ENCODE measurements at regions not wholly inside any gene's neighbourhood (a gene's known extent, or its start where the extent isn't known, plus 50 kb on each side); places are given as distances from the start of the nearest gene placed in this dataset.

GRCh38 chr4:151842430-151843079 lies 81.7 kb upstream of the GATB start:
- TF ChIP-seq CTCF (IDR thresholded peaks at IDR 0.05 in 8 of 11, conservative IDR thresholded peaks at IDR 0.05 in 3 of 11) (no peak), POLR2A (IDR thresholded peaks at IDR 0.05) (no peak), POLR2AphosphoS5 (IDR thresholded peaks at IDR 0.05) (no peak)
- no peak overlapping the region for H3K4me3 ChIP-seq
- intact Hi-C loops (cut with DNase I; ENCODE audit: low total_unique reads) = no loop called here

DNA sequence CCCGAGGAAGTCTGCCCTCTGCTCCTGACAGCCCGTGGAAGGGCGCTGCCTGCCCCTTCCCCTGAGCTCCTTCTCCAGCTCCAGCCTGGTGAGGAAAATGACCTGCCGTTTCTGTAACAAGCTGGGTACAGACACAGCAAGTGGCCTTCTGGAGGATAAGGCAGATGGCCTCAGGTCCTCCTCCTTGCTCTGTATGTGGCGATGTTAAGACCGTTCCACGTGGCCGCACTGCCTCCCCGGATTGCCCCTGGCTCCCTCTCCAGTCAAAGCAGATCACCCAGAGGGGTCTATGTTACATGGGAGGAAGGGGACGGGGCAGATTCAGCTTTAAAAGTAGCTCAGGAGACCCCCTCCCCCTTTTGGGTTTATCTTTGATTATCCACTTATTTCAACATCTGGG lies 80.3 kb upstream of the GATB start:
- intact Hi-C loops (cut with DNase I; ENCODE audit: low total_unique reads) = no loop called here
- Histone ChIP-seq H3K27ac (no peak overlapping the region), H3K4me3 (no peak overlapping the region), H3K9me3 (peaks cover 0 to 7% (median 3%) of the 10 kb centered on the region in 8 donors), H3K27me3 (replicated peaks in 1 of 7) (peaks cover 0 to 5% (median 0%) of the 10 kb centered on the region in 7 donors), H3K36me3 (no peaks in the 10 kb centered on the region), H3K4me1 (no peaks in the 10 kb centered on the region)
- WGBS, 5 donors = 75 to 94% (median 82%) methylated on average over 10 of the region's 10 CpGs
- no peak for DNase-seq
- no peak for TF ChIP-seq POLR2AphosphoS5 (IDR thresholded peaks at IDR 0.05)
- TF ChIP-seq POLR2A (IDR thresholded peaks at IDR 0.05) = no peak
- TF ChIP-seq CTCF (IDR thresholded peaks at IDR 0.05 in 8 of 11, conservative IDR thresholded peaks at IDR 0.05 in 3 of 11) = no peak

More at GRCh38 chr4:151842430-151843079, 81.7 kb upstream of the GATB start:
- 70 to 86% (median 72%) methylated on average over 4 of the region's 4 CpGs for WGBS, 5 donors
- no peak overlapping the region for H3K27ac ChIP-seq
- peaks cover 0 to 5% (median 0%) of the 10 kb centered on the region in 7 donors for H3K27me3 ChIP-seq (replicated peaks in 1 of 7)
- no peak for DNase-seq
- no peaks in the 10 kb centered on the region for H3K36me3 ChIP-seq
- H3K4me1 ChIP-seq = no peaks in the 10 kb centered on the region
- peaks cover 0 to 7% (median 3%) of the 10 kb centered on the region in 8 donors for H3K9me3 ChIP-seq

DNA sequence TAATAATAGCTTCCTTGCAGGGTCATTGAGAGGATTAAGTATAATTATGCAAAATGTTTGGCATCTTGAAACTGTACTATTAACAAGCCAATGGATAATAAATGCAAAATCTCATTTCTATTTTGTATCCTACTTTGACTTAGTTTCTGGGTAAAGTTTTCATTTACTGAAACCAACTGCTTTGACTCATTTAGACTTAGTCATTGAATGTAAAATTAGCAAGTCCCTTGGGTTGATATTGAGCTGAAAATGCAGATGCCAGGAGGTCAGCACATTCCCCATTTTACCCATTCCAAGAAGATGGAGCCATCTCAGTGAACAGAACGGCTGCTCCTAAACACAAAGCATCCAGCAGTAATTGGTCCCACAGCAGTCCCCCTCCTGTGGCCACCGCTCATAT lies 74.7 kb upstream of the GATB start:
- WGBS, 5 donors = 84 to 100% (median 91%) methylated on average over 2 of the region's 2 CpGs

GRCh38 chr4:151833174-151833573 lies 72.4 kb upstream of the GATB start:
- Histone ChIP-seq H3K27me3 (replicated peaks in 1 of 7) (no peaks in the 10 kb centered on the region), H3K27ac (no peak overlapping the region), H3K36me3 (no peaks in the 10 kb centered on the region), H3K4me3 (no peak overlapping the region), H3K4me1 (no peaks in the 10 kb centered on the region), H3K9me3 (no peaks in the 10 kb centered on the region)
- TF ChIP-seq CTCF (IDR thresholded peaks at IDR 0.05 in 8 of 11, conservative IDR thresholded peaks at IDR 0.05 in 3 of 11) (no peak), POLR2AphosphoS5 (IDR thresholded peaks at IDR 0.05) (no peak), POLR2A (IDR thresholded peaks at IDR 0.05) (no peak)
- no peak for DNase-seq
- intact Hi-C loops (cut with DNase I; ENCODE audit: low total_unique reads) = no loop called here

More for the DNA sequence above, 74.7 kb upstream of the GATB start:
- Histone ChIP-seq H3K27me3 (replicated peaks in 1 of 7) (no peaks in the 10 kb centered on the region), H3K4me3 (no peak overlapping the region), H3K4me1 (no peaks in the 10 kb centered on the region), H3K36me3 (no peaks in the 10 kb centered on the region), H3K27ac (no peak overlapping the region), H3K9me3 (no peaks in the 10 kb centered on the region)
- TF ChIP-seq POLR2AphosphoS5 (IDR thresholded peaks at IDR 0.05) (no peak), POLR2A (IDR thresholded peaks at IDR 0.05) (no peak), CTCF (IDR thresholded peaks at IDR 0.05 in 8 of 11, conservative IDR thresholded peaks at IDR 0.05 in 3 of 11) (no peak)
- intact Hi-C loops (cut with DNase I; ENCODE audit: low total_unique reads) = no loop called here
- no peak for DNase-seq
